ENCODE measurements at regions not wholly inside any gene's neighbourhood (a gene's known extent, or its start where the extent isn't known, plus 50 kb on each side); places are given as distances from the start of the nearest gene placed in this dataset.

- no peak for DNase-seq
Measured at GRCh38 chr2:15049096-15049993, 416.8 kb downstream of the LRATD1 start.

- DNase-seq = peak; percentile 99
Measured at GRCh38 chr2:15050483-15050882, 418.0 kb downstream of the LRATD1 start.

GRCh38 chr2:15053542-15053941 lies 421.0 kb downstream of the LRATD1 start:
- no peak for DNase-seq

GRCh38 chr2:15058015-15058720 lies 425.7 kb downstream of the LRATD1 start:
- DNase-seq = peak; percentile 48

- DNase-seq = no peak
Measured at GRCh38 chr2:15058721-15059157, 426.2 kb downstream of the LRATD1 start.

- no peak for DNase-seq
Measured at GRCh38 chr2:15059870-15060512, 427.5 kb downstream of the LRATD1 start.

GRCh38 chr2:15061268-15061667 lies 428.8 kb downstream of the LRATD1 start:
- DNase-seq = no peak

- DNase-seq = no peak
Measured at GRCh38 chr2:15066138-15066537, 433.6 kb downstream of the LRATD1 start.

- no peak for DNase-seq
Measured at GRCh38 chr2:15069149-15069548, 436.6 kb downstream of the LRATD1 start.

- DNase-seq = no peak
Measured at GRCh38 chr2:15072836-15073235, 440.3 kb downstream of the LRATD1 start.

- DNase-seq = no peak
Measured at GRCh38 chr2:15073664-15074063, 441.1 kb downstream of the LRATD1 start.

GRCh38 chr2:15074319-15074718 lies 441.8 kb downstream of the LRATD1 start:
- no peak for DNase-seq

- DNase-seq = no peak
Measured at GRCh38 chr2:15074751-15075700, 442.5 kb downstream of the LRATD1 start.

- no peak for DNase-seq
Measured at GRCh38 chr2:15076668-15077067, 444.2 kb downstream of the LRATD1 start.

- DNase-seq = no peak
Measured at GRCh38 chr2:15081356-15081755, 448.8 kb downstream of the LRATD1 start.

- no peak for DNase-seq
Measured at GRCh38 chr2:15082105-15083058, 449.9 kb downstream of the LRATD1 start.

- DNase-seq = no peak
Measured at GRCh38 chr2:15084826-15085489, 452.4 kb downstream of the LRATD1 start.

- DNase-seq = no peak
Measured at GRCh38 chr2:15092181-15092580, 459.7 kb downstream of the LRATD1 start.

- no peak for DNase-seq
Measured at GRCh38 chr2:15092691-15093090, 460.2 kb downstream of the LRATD1 start.

- DNase-seq = no peak
Measured at GRCh38 chr2:15094161-15094560, 461.6 kb downstream of the LRATD1 start.

- DNase-seq = no peak
Measured at GRCh38 chr2:15096873-15097272, 464.3 kb downstream of the NBAS start.
